ENCODE measurements at regions not wholly inside any gene's neighbourhood (a gene's known extent, or its start where the extent isn't known, plus 50 kb on each side); places are given as distances from the start of the nearest gene placed in this dataset.
"Not testable (repeated sequence)": the region's sequence is repeated elsewhere in the genome, so short reads cannot be mapped to it uniquely, and the experiment has no call there.

GRCh38 chr16:29258946-29259634 lies 147.4 kb downstream of the NPIPB11 start:
- DNase-seq (ENCODE audit: low spot score): not testable (repeated sequence)

GRCh38 chr16:29257419-29258336 lies 148.8 kb downstream of the NPIPB11 start:
- not testable (repeated sequence) for DNase-seq (ENCODE audit: low spot score)

GRCh38 chr16:29256501-29256981 lies 150.0 kb downstream of the NPIPB11 start:
- DNase-seq (ENCODE audit: low spot score): no peak

- DNase-seq (ENCODE audit: low spot score): not testable (repeated sequence)
These were observed 150.6 kb downstream of the NPIPB11 start for GRCh38 chr16:29255957-29256356.

- DNase-seq (ENCODE audit: low spot score): not testable (repeated sequence)
These were observed 151.1 kb downstream of the NPIPB11 start for GRCh38 chr16:29255496-29255796.

GRCh38 chr16:29254676-29255495 lies 151.6 kb downstream of the NPIPB11 start:
- DNase-seq (ENCODE audit: low spot score): no peak

GRCh38 chr16:29253716-29254590 lies 152.6 kb downstream of the NPIPB11 start:
- not testable (repeated sequence) for DNase-seq (ENCODE audit: low spot score)

- DNase-seq (ENCODE audit: low spot score): not testable (repeated sequence)
These were observed 153.4 kb downstream of the NPIPB11 start for GRCh38 chr16:29253066-29253590.

- DNase-seq (ENCODE audit: low spot score): not testable (repeated sequence)
These were observed 154.2 kb downstream of the NPIPB11 start for GRCh38 chr16:29252311-29252710.

GRCh38 chr16:29251571-29252011 lies 154.9 kb downstream of the NPIPB11 start:
- DNase-seq (ENCODE audit: low spot score): not testable (repeated sequence)

- DNase-seq (ENCODE audit: low spot score): not testable (repeated sequence)
These were observed 155.5 kb downstream of the NPIPB11 start for GRCh38 chr16:29250923-29251434.

- DNase-seq (ENCODE audit: low spot score): not testable (repeated sequence)
These were observed 156.0 kb downstream of the NPIPB11 start for GRCh38 chr16:29250469-29250868.

GRCh38 chr16:29248940-29249318 lies 157.6 kb downstream of the NPIPB11 start:
- not testable (repeated sequence) for DNase-seq (ENCODE audit: low spot score)

GRCh38 chr16:29248306-29248939 lies 158.1 kb downstream of the NPIPB11 start:
- peak; percentile 6 for DNase-seq (ENCODE audit: low spot score)

- not testable (repeated sequence) for DNase-seq (ENCODE audit: low spot score)
These were observed 160.4 kb downstream of the NPIPB11 start for GRCh38 chr16:29246091-29246490.

GRCh38 chr16:29237971-29238370 lies 168.5 kb downstream of the NPIPB11 start:
- no peak for DNase-seq (ENCODE audit: low spot score)

- not testable (repeated sequence) for DNase-seq (ENCODE audit: low spot score)
These were observed 169.0 kb downstream of the NPIPB11 start for GRCh38 chr16:29237495-29237894.

- DNase-seq (ENCODE audit: low spot score): not testable (repeated sequence)
These were observed 169.5 kb downstream of the NPIPB11 start for GRCh38 chr16:29237023-29237422.

GRCh38 chr16:29235836-29236370 lies 170.6 kb downstream of the NPIPB11 start:
- DNase-seq (ENCODE audit: low spot score): not testable (repeated sequence)

Data from CD4-positive, alpha-beta T cell treated with Interleukin-15 for 4 hours (primary cell).